GM23338 (cell line): ENCODE measurements at regions not wholly inside any gene's neighbourhood (a gene's known extent, or its start where the extent isn't known, plus 50 kb on each side); places are given as distances from the start of the nearest gene placed in this dataset.

Experiments
- ATAC-seq: fragments of 200-7000 bp; cut with Tn5 transposase; 3 replicates; pipeline ENCODE4 v1.9.1; 2020
- DNase-seq: peaks from one replicate; pipeline ENCODE4 v3.0.0-alpha.2; 2015; ENCODE audit warnings: low spot score
- H2AFZ ChIP-seq: fragments of 200-600 bp; sonication (generic); 2 replicates; pipeline ENCODE4 v1.8.0; 2016; ENCODE audit warnings: antibody characterized with exemption, mild to moderate bottlenecking, moderate library complexity
- H3F3A ChIP-seq: fragments of 200-600 bp; sonication (generic); replicated peaks from 2 replicates; pipeline ENCODE4 v1.8.0; 2017; ENCODE audit warnings: antibody characterized with exemption, mixed run types, low read depth
- H3K27ac ChIP-seq: fragments of 200-600 bp; sonication (generic); 2 replicates; pipeline ENCODE4 v1.6.1; 2016; ENCODE audit warnings: low read depth
- H3K27me3 ChIP-seq: fragments of 200-600 bp; sonication (generic); 2 replicates; pipeline ENCODE4 v1.8.0; 2016; ENCODE audit warnings: mild to moderate bottlenecking, mixed run types, moderate library complexity; ENCODE audit not compliant: insufficient read depth
- H3K36me3 ChIP-seq: fragments of 200-600 bp; sonication (generic); 2 replicates; pipeline ENCODE4 v1.8.0; 2016; ENCODE audit warnings: mild to moderate bottlenecking; ENCODE audit not compliant: insufficient read depth
- H3K4me1 ChIP-seq: fragments of 200-600 bp; sonication (generic); 2 replicates; pipeline ENCODE4 v1.8.0; 2016; ENCODE audit warnings: mild to moderate bottlenecking, moderate library complexity; ENCODE audit not compliant: insufficient read depth
- H3K4me2 ChIP-seq: fragments of 200-600 bp; sonication (generic); 2 replicates; pipeline ENCODE4 v1.7.1; 2017; ENCODE audit warnings: mixed run types
- H3K4me3 ChIP-seq: fragments of 200-600 bp; sonication (generic); 2 replicates; pipeline ENCODE4 v1.6.1; 2016; ENCODE audit warnings: mixed run types
- H3K79me2 ChIP-seq: fragments of 200-600 bp; sonication (generic); replicated peaks from 2 replicates; pipeline ENCODE4 v1.8.0; 2017; ENCODE audit warnings: mild to moderate bottlenecking; ENCODE audit not compliant: insufficient read depth
- H3K9me2 ChIP-seq: fragments of 200-600 bp; sonication (generic); 2 replicates; pipeline ENCODE4 v1.8.0; 2017; ENCODE audit not compliant: insufficient read depth
- H4K20me1 ChIP-seq: fragments of 200-600 bp; sonication (generic); replicated peaks from 2 replicates; pipeline ENCODE4 v1.8.0; 2017; ENCODE audit warnings: mild to moderate bottlenecking; ENCODE audit not compliant: insufficient read depth
- H3K27ac Mint-ChIP-seq: 2 replicates; pipeline ENCODE4 v1.8.0; 2020; ENCODE audit warnings: inconsistent platforms, mild to moderate bottlenecking, moderate library complexity, mixed read lengths
- H3K27me3 Mint-ChIP-seq: 3 replicates; pipeline ENCODE4 v1.8.0; 2022; ENCODE audit warnings: low read depth, mild to moderate bottlenecking, moderate library complexity, mixed read lengths, inconsistent platforms; ENCODE audit not compliant: insufficient read depth, poor library complexity
- H3K36me3 Mint-ChIP-seq: 3 replicates; pipeline ENCODE4 v1.8.0; 2021; ENCODE audit warnings: low read depth, mild to moderate bottlenecking, inconsistent platforms, moderate library complexity, mixed read lengths
- H3K4me1 Mint-ChIP-seq: 3 replicates; pipeline ENCODE4 v1.8.0; 2020; ENCODE audit warnings: mild to moderate bottlenecking, inconsistent platforms, mixed read lengths
- H3K4me3 Mint-ChIP-seq: 3 replicates; pipeline ENCODE4 v1.8.0; 2021; ENCODE audit warnings: moderate library complexity, mild to moderate bottlenecking, inconsistent platforms, mixed read lengths
- H3K9me3 Mint-ChIP-seq: 3 replicates; pipeline ENCODE4 v1.8.0; 2020; ENCODE audit warnings: moderate library complexity, mild to moderate bottlenecking, inconsistent platforms, mixed read lengths
- CREB1 ChIP-seq: fragments of 250-450 bp; sonication (Bioruptor Pico); IDR thresholded peaks from 2 replicates; pipeline ENCODE4 v1.5.0; 2020; ENCODE audit warnings: low read depth, mild to moderate bottlenecking, moderate library complexity
- EZH2 ChIP-seq: fragments of 200-600 bp; sonication (generic); IDR thresholded peaks from one replicate; pipeline ENCODE4 v1.8.0; 2017; ENCODE audit warnings: antibody characterized with exemption, mild to moderate bottlenecking, low read depth; ENCODE audit not compliant: unreplicated experiment
- EZH2phosphoT487 ChIP-seq: fragments of 200-600 bp; sonication (generic); IDR thresholded peaks from one replicate; pipeline ENCODE4 v1.8.1; 2018; ENCODE audit warnings: antibody characterized with exemption; ENCODE audit not compliant: unreplicated experiment
- JUNB ChIP-seq: IDR thresholded peaks from one replicate; pipeline ENCODE4 v1.6.1; 2016; ENCODE audit warnings: antibody characterized with exemption; ENCODE audit not compliant: unreplicated experiment
- NANOG ChIP-seq: IDR thresholded peaks from 2 replicates; pipeline ENCODE4 v1.6.1; 2016; ENCODE audit warnings: antibody characterized with exemption, borderline replicate concordance
- POLR2AphosphoS5 ChIP-seq: IDR thresholded peaks from 2 replicates; pipeline ENCODE4 v1.6.1; 2016; ENCODE audit warnings: antibody characterized with exemption, low read depth
- REST ChIP-seq: IDR thresholded peaks from one replicate; pipeline ENCODE4 v1.6.1; 2018; ENCODE audit warnings: antibody characterized with exemption; ENCODE audit not compliant: unreplicated experiment
- ZNF114 ChIP-seq: fragments of 250-450 bp; sonication (Bioruptor Pico); IDR thresholded peaks from 2 replicates; pipeline ENCODE4 v1.5.0; 2020; ENCODE audit warnings: mild to moderate bottlenecking, moderate library complexity
- ZNF331 ChIP-seq: fragments of 250-450 bp; sonication (Bioruptor Pico); IDR thresholded peaks from 2 replicates; pipeline ENCODE4 v1.5.0; 2020; ENCODE audit warnings: low read depth, mild to moderate bottlenecking, moderate library complexity
- ZNF462 ChIP-seq: fragments of 250-450 bp; sonication (Bioruptor Pico); IDR thresholded peaks from 2 replicates; pipeline ENCODE4 v1.5.0; 2020; ENCODE audit warnings: mild to moderate bottlenecking, moderate library complexity

- TF ChIP-seq EZH2phosphoT487 (no peak), NANOG (no peak), EZH2 (no peak), CREB1 (CRISPR knock-in tag) (no peak)
Observed at GRCh38 chr2:11910971-11911370, 164.5 kb downstream of the LPIN1 start (continued).

DNA sequence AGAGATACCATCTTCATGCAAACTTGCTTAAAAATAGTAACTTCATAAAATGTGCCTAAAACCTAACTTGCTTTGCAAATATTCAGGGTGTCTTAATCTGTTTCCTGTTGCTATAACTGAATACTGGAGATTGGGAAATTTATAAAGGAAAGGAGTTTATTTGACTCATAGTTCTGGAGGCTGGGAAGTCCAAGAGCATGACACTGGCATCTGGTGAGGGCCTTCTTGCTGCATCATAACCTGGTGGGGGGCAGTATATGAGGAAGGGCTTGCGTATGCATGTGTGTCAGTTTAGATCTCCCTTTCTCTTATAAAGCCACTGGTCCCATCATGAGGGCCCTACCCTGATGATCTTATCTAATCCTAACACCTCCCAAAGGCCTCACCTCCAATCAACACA is 166.5 kb downstream of the LPIN1 start:
- H3K4me1 Mint-ChIP-seq = no peaks in the 10 kb centered on the region
- no peaks in the 10 kb centered on the region for H3K27me3 ChIP-seq
- peaks cover 5% of the 10 kb centered on the region for H3K27me3 Mint-ChIP-seq
- H3K4me3 Mint-ChIP-seq = no peak overlapping the region
- no peak for ATAC-seq
- no peaks in the 10 kb centered on the region for H4K20me1 ChIP-seq
- no peak overlapping the region for H3K27ac Mint-ChIP-seq
- H2AFZ ChIP-seq = no peak overlapping the region
- no peaks in the 10 kb centered on the region for H3F3A ChIP-seq
- peaks cover 13% of the 10 kb centered on the region; the same call in 2 of the 3 replicates for H3K9me3 Mint-ChIP-seq
- H3K9me2 ChIP-seq = peaks cover 11% of the 10 kb centered on the region
- H3K36me3 Mint-ChIP-seq = peaks cover 4% of the 10 kb centered on the region; the same call in 1 of the 3 replicates
- H3K79me2 ChIP-seq = no peaks in the 10 kb centered on the region
- H3K36me3 ChIP-seq = no peaks in the 10 kb centered on the region
- no peak overlapping the region for H3K4me3 ChIP-seq
- no peak overlapping the region for H3K4me2 ChIP-seq
- DNase-seq = no peak
- no peak overlapping the region for H3K27ac ChIP-seq
- no peaks in the 10 kb centered on the region for H3K4me1 ChIP-seq
- TF ChIP-seq REST (no peak), POLR2AphosphoS5 (no peak), JUNB (no peak), ZNF114 (CRISPR knock-in tag) (no peak), ZNF331 (CRISPR knock-in tag) (no peak), NANOG (no peak), ZNF462 (no peak), CREB1 (CRISPR knock-in tag) (no peak)
